Right ventricle myocardium inferior (tissue), 1 donor: ENCODE measurements at regions not wholly inside any gene's neighbourhood (a gene's known extent, or its start where the extent isn't known, plus 50 kb on each side); places are given as distances from the start of the nearest gene placed in this dataset.

ENCODE experiments used
- ATAC-seq: fragments of 200-7000 bp; cut with Tn5 transposase; one replicate; pipeline ENCODE4 v1.9.1; 2020; ENCODE audit warnings: mild to moderate bottlenecking, moderate library complexity
- DNase-seq: peaks from one replicate; pipeline ENCODE4 v3.0.0; 2021; ENCODE audit errors: missing footprints
- intact Hi-C: fragments of 100-400 bp; cut with DNase I; formaldehyde crosslinking; loops from one replicate; pipeline ENCODE4 v1.11.0; 2022
- donor health status: DM: no; HTN: yes; CAD: no; lungs with severe emphysema.

- intact Hi-C loops: no loop called here
- ATAC-seq (no peak), DNase-seq (no peak)
These were observed 167.4 kb upstream of the MPPED2 start for GRCh38 chr11:30753504-30753903.

DNA sequence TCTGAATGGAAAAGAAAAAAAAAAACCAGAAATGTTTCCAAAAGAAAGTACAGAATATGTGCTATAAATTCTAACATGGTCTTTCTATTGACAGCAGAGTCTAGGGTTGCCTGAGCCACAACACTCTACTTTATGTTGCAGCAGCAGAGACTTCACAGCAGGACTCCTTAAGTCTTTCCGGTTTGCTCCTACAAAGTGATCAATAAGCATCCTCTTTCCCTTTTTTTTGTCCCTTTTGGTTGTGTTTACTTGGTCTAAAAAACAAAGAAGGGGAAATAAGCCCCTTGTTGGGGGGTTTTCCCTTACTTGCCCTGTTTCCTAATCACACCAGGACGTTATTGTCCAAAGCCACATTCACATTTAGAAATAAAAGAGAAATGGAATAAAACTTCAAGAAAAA is 163.1 kb upstream of the MPPED2 start:
- DNase-seq: no peak
- ATAC-seq: no peak
- intact Hi-C loops: no loop called here

GRCh38 chr11:30741039-30741550 is 154.9 kb upstream of the MPPED2 start:
- DNase-seq (no peak), ATAC-seq (no peak)
- intact Hi-C loops: no loop called here

GRCh38 chr11:30740091-30740490 is 153.9 kb upstream of the MPPED2 start:
- no peak for ATAC-seq
- intact Hi-C loops: no loop called here
- DNase-seq: no peak

- ATAC-seq (no peak), DNase-seq (no peak)
- intact Hi-C loops: no loop called here
These were observed 149.8 kb upstream of the MPPED2 start for GRCh38 chr11:30735946-30736345.

GRCh38 chr11:30733748-30734147 is 147.6 kb upstream of the MPPED2 start:
- DNase-seq (no peak), ATAC-seq (no peak)
- intact Hi-C loops: no loop called here

DNA sequence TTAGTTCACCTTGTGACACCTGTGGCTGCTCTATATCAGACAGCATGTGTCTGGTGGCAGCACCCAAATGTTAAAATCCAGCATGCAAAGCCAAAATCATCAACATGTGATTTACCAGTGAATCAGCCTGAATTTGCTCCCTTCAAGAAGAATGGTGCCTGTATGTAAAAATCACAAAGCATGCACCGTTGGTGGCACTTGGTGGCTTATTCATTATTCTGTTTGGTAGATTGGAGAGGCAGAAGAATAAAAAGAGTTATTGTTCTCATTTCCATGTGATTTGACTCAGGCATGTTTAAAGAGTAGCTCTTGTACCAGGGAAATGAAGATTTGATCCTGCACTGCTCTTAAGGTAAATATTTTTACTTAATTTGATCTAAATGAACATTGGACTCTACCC is 143.9 kb upstream of the MPPED2 start:
- DNase-seq: no peak
- intact Hi-C loops: no loop called here
- ATAC-seq: no peak

DNA sequence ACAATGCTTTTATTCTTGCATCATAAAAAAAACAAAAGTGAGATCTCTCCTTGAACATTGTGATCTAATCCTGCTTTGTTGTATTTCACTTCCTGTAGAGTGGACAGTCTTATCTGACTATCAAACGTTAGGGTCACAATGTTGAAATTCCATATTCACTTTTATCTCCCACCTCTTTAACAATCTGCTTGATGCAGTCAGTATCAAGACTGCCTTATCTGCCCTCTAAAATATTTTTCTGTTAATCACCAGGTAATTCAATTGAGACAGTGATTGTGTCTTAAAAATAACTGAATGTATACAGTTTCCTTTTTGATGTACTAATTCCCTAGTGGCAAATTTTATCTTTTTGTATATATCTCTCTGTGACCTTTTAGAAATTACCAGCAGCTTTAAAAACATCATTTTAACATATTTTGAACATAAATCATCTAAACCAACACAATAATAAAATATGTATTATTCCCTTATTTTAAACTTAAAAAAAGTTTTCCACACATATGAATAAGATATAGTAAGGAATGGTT is 143.1 kb upstream of the MPPED2 start:
- intact Hi-C loops: no loop called here
- no peak for ATAC-seq
- no peak for DNase-seq

- intact Hi-C loops: no loop called here
- ATAC-seq (no peak), DNase-seq (no peak)
These were observed 139.6 kb upstream of the MPPED2 start for GRCh38 chr11:30725645-30726195.

DNA sequence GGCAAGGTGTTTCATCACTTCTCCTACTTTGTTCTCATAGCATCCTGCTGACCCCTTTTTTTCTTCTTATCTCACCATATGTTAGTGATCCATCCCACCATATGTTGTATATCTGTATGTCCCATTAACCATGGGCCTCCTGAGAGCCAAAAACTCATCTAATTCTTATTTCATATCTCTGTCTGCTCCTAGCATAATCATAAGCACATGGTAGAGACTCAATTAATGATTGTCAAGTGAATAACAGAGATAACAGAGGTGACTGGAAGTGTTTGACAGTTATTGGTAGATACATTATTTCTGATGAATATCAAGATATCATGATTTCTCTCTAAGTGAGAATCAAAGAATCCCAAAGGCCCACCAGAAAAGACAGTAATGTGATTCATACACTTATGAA is 138.1 kb upstream of the MPPED2 start:
- intact Hi-C loops: no loop called here
- ATAC-seq (no peak), DNase-seq (no peak)

- DNase-seq (no peak), ATAC-seq (no peak)
- intact Hi-C loops: no loop called here
These were observed 133.2 kb upstream of the MPPED2 start for GRCh38 chr11:30719371-30719770.

GRCh38 chr11:30717641-30718040 is 131.5 kb upstream of the MPPED2 start:
- DNase-seq (no peak), ATAC-seq (no peak)
- intact Hi-C loops: no loop called here

- no peak for DNase-seq
- intact Hi-C loops: no loop called here
- no peak for ATAC-seq
These were observed 130.9 kb upstream of the MPPED2 start for GRCh38 chr11:30717009-30717408.

- intact Hi-C loops: no loop called here
- ATAC-seq (no peak), DNase-seq (no peak)
These were observed 126.6 kb upstream of the MPPED2 start for GRCh38 chr11:30712749-30713148.

DNA sequence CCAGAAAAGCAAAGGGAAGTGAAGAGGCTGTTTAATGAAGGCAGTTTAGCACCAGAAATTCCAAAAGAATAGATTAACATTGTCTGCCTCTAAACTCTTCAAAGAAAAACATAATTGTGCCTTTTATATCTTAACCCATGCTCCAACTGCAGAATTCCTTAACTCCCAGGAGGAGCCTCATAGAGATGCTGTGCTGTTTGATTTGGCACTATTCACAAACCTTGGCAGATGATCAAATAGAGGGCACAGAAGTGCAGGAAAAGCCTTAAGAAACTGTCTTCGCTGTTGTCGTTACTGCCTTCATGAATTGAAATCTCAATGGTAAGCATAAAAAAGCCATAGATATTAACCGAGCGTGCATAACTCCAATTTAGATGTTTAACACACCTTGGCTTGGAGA is 124.1 kb upstream of the MPPED2 start:
- intact Hi-C loops: no loop called here
- DNase-seq (no peak), ATAC-seq (no peak)

GRCh38 chr11:30707110-30707509 is 121.0 kb upstream of the MPPED2 start:
- ATAC-seq (no peak), DNase-seq (no peak)
- intact Hi-C loops: no loop called here

DNA sequence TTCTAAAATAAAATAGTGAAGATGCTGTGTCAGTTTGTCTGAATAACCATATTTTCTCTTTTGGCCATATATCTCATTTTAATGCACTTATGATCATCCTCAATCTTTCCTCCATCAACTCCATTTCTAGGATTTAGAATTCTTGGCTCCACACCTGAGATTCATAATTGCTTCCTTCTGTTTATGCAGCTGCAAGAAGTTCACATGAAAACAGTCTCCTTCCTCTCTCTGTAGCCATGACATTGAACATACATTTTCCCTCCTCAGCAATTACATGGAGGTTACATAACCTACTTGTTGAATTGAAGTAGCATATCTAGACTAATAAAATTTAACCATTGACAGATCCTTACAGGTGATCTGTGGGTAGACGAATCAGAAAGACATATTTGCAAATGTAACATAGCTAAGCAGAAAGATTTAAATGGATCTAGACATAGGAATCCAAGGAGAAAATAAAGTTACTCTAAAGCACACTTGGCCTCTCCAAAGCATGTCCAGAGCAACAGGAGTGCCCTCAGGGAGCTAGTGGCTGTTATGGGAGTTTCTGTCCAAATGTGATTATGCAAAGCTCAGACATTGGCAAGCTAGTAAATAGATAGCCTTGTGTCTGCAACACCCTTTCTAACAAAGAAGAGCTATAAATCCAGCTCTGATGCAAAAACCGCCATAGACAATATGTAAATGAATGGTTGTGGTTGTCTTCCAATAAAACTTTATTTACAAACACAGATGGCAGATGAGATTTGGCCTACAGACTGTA is 119.9 kb upstream of the MPPED2 start:
- ATAC-seq (no peak), DNase-seq (no peak)
- intact Hi-C loops: no loop called here

DNA sequence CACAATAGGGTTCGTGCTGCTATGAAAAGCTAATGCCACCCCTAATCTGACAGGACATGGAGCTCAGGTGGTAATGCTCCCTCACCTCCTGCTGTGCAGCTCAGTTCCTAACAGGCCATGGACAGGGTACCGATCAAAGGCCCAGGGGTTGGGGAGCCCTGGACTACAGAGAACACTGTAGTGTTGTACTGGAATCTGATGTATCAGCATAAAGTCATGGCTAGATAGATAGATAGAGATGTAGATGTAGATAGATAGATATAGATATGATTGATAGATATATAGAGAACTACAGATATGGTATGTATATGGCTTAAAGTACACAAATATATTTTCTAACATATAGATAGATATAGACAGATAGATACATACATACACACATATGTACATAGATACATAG is 112.3 kb upstream of the MPPED2 start:
- no peak for ATAC-seq
- intact Hi-C loops: no loop called here
- DNase-seq: no peak

DNA sequence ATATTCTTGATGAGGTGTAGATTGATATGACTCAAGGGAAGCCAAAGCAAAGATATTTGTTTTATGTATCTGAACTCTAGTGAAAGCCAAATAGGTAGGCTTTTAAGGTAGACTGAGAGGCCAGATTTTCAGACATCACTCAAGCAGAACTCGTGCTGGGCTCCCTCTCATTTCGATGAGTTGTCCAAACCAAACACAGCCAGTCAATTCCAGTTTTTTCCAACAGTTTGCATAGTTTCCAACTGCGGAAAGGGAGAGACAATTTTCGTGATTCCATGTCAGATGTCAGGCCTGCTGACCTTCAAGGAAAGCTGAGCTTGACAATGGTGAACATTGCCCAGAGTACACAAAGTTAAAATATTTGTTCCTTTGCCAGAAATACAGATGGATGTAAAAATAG is 110.9 kb upstream of the MPPED2 start:
- intact Hi-C loops: no loop called here
- ATAC-seq: no peak

GRCh38 chr11:30684772-30685171 is 98.6 kb upstream of the MPPED2 start:
- ATAC-seq: no peak
- no peak for DNase-seq
- intact Hi-C loops: no loop called here

More for the DNA sequence above, 110.9 kb upstream of the MPPED2 start:
- no peak for DNase-seq

DNA sequence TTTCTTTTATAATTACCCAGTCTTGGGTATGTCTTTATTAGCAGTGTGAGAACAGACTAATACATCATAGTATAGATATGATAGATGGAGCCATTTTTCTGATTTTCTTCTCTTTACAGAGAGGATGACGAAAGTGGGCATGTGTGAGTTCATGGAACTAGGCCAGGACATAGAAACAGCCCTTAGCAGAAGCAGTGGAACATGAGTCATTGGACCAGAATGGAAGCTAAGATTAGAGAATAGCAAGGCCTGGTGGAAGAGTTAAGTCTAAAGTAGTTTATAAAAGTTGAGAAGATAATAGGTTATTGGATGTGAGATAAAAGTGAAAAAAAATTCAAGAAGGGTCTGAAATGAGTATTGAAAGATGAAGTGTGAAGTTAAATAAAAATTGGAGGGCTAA is 97.0 kb upstream of the MPPED2 start:
- DNase-seq: no peak
- intact Hi-C loops: no loop called here
- no peak for ATAC-seq
